Muscle layer of colon (tissue), 2 donors: ENCODE measurements at regions not wholly inside any gene's neighbourhood (a gene's known extent, or its start where the extent isn't known, plus 50 kb on each side); places are given as distances from the start of the nearest gene placed in this dataset.

Experiments used
- H3K27ac ChIP-seq: one replicate; pipeline ENCODE4 v1.7.0; 2013; ENCODE audit warnings: low read depth, mild to moderate bottlenecking, low read length, moderate library complexity
- H3K27me3 ChIP-seq, 2 donors: one replicate each; pipeline ENCODE4 v1.7.0; 2013; ENCODE audit warnings: low read length in 2 of 2, mild to moderate bottlenecking in 2 of 2; ENCODE audit not compliant: insufficient read depth in 2 of 2, control insufficient read depth in 1 of 2
- H3K36me3 ChIP-seq: one replicate; pipeline ENCODE4 v1.7.0; 2013; ENCODE audit warnings: mild to moderate bottlenecking, low read length; ENCODE audit not compliant: insufficient read depth
- H3K4me1 ChIP-seq: one replicate; pipeline ENCODE4 v1.7.0; 2013; ENCODE audit warnings: mild to moderate bottlenecking, low read length; ENCODE audit not compliant: insufficient read depth
- H3K4me3 ChIP-seq, 2 donors: one replicate each; pipeline ENCODE4 v1.7.0; 2013; ENCODE audit warnings: low read length in 2 of 2, low read depth in 1 of 2, mild to moderate bottlenecking in 1 of 2, moderate library complexity in 1 of 2
- H3K9ac ChIP-seq: one replicate; pipeline ENCODE4 v1.7.0; 2013; ENCODE audit warnings: low read length
- H3K9me3 ChIP-seq: one replicate; pipeline ENCODE4 v1.7.0; 2013; ENCODE audit warnings: mild to moderate bottlenecking, low read length
- donor health status: abdominal sarcoma.
- donor health status: Adenocarcinoma of cecum.

- Histone ChIP-seq H3K4me3 (no peak overlapping the region), H3K27ac (no peak overlapping the region), H3K4me1 (no peaks in the 10 kb centered on the region), H3K27me3 (no peaks in the 10 kb centered on the region), H3K9ac (no peak overlapping the region), H3K36me3 (no peaks in the 10 kb centered on the region), H3K9me3 (no peaks in the 10 kb centered on the region)
Measured at GRCh38 chr6:105514306-105514705, 111.4 kb upstream of the PREP start.

GRCh38 chr6:105511639-105512038 lies 108.8 kb upstream of the PREP start:
- Histone ChIP-seq H3K4me3 (no peak overlapping the region), H3K27ac (no peak overlapping the region)

GRCh38 chr6:105510746-105511145 lies 107.9 kb upstream of the PREP start:
- H3K36me3 ChIP-seq, result no peaks in the 10 kb centered on the region
- H3K9me3 ChIP-seq, result no peaks in the 10 kb centered on the region
- no peak overlapping the region for H3K9ac ChIP-seq
- H3K4me3 ChIP-seq, result no peak overlapping the region
- H3K27me3 ChIP-seq, result no peaks in the 10 kb centered on the region
- H3K27ac ChIP-seq, result no peak overlapping the region
- H3K4me1 ChIP-seq, result no peaks in the 10 kb centered on the region

More at GRCh38 chr6:105511639-105512038, 108.8 kb upstream of the PREP start:
- Histone ChIP-seq H3K4me1 (no peaks in the 10 kb centered on the region), H3K36me3 (no peaks in the 10 kb centered on the region), H3K9me3 (no peaks in the 10 kb centered on the region), H3K27me3 (no peaks in the 10 kb centered on the region), H3K9ac (no peak overlapping the region)

- H3K4me3 ChIP-seq, result no peak overlapping the region
- peaks cover 4% of the 10 kb centered on the region for H3K4me1 ChIP-seq
- H3K36me3 ChIP-seq, result no peaks in the 10 kb centered on the region
- no peaks in the 10 kb centered on the region for H3K9me3 ChIP-seq
- no peak overlapping the region for H3K27ac ChIP-seq
- no peak overlapping the region for H3K9ac ChIP-seq
- no peaks in the 10 kb centered on the region for H3K27me3 ChIP-seq
Measured at GRCh38 chr6:105509506-105510331, 106.8 kb upstream of the PREP start.

- H3K9ac ChIP-seq, result no peak overlapping the region
- H3K4me3 ChIP-seq, result no peak overlapping the region
- no peaks in the 10 kb centered on the region for H3K36me3 ChIP-seq
- H3K4me1 ChIP-seq, result peaks cover 14% of the 10 kb centered on the region
- no peak overlapping the region for H3K27ac ChIP-seq
- H3K27me3 ChIP-seq, result no peaks in the 10 kb centered on the region
- no peaks in the 10 kb centered on the region for H3K9me3 ChIP-seq
Measured at GRCh38 chr6:105507811-105508210, 104.9 kb upstream of the PREP start.

GRCh38 chr6:105504706-105505105 lies 101.8 kb upstream of the PREP start:
- H3K27ac ChIP-seq, result no peak overlapping the region

GRCh38 chr6:105503641-105504040 lies 100.8 kb upstream of the PREP start:
- no peaks in the 10 kb centered on the region for H3K9me3 ChIP-seq
- H3K27me3 ChIP-seq, result no peaks in the 10 kb centered on the region
- no peak overlapping the region for H3K4me3 ChIP-seq
- peaks cover 14% of the 10 kb centered on the region for H3K4me1 ChIP-seq
- H3K36me3 ChIP-seq, result no peaks in the 10 kb centered on the region
- H3K27ac ChIP-seq, result no peak overlapping the region
- no peak overlapping the region for H3K9ac ChIP-seq

More at GRCh38 chr6:105504706-105505105, 101.8 kb upstream of the PREP start:
- H3K9me3 ChIP-seq, result no peaks in the 10 kb centered on the region
- H3K4me3 ChIP-seq, result no peak overlapping the region
- no peaks in the 10 kb centered on the region for H3K36me3 ChIP-seq
- no peaks in the 10 kb centered on the region for H3K27me3 ChIP-seq
- H3K9ac ChIP-seq, result no peak overlapping the region
- H3K4me1 ChIP-seq, result peaks cover 14% of the 10 kb centered on the region

GRCh38 chr6:105501826-105502344 lies 99.0 kb upstream of the PREP start:
- Histone ChIP-seq H3K36me3 (no peaks in the 10 kb centered on the region), H3K27ac (no peak overlapping the region), H3K9ac (no peak overlapping the region), H3K4me1 (peaks cover 14% of the 10 kb centered on the region), H3K27me3 (no peaks in the 10 kb centered on the region), H3K9me3 (no peaks in the 10 kb centered on the region), H3K4me3 (no peak overlapping the region)

GRCh38 chr6:105501246-105501645 lies 98.4 kb upstream of the PREP start:
- Histone ChIP-seq H3K4me1 (peaks cover 14% of the 10 kb centered on the region), H3K36me3 (no peaks in the 10 kb centered on the region), H3K9ac (no peak overlapping the region), H3K4me3 (no peak overlapping the region), H3K9me3 (no peaks in the 10 kb centered on the region), H3K27ac (no peak overlapping the region), H3K27me3 (no peaks in the 10 kb centered on the region)

GRCh38 chr6:105500693-105501092 lies 97.8 kb upstream of the PREP start:
- Histone ChIP-seq H3K4me3 (no peak overlapping the region), H3K27ac (no peak overlapping the region), H3K36me3 (no peaks in the 10 kb centered on the region), H3K27me3 (no peaks in the 10 kb centered on the region), H3K9me3 (no peaks in the 10 kb centered on the region), H3K9ac (no peak overlapping the region), H3K4me1 (peaks cover 14% of the 10 kb centered on the region)

GRCh38 chr6:105499931-105500330 lies 97.0 kb upstream of the PREP start:
- no peak overlapping the region for H3K9ac ChIP-seq
- H3K36me3 ChIP-seq, result no peaks in the 10 kb centered on the region
- no peaks in the 10 kb centered on the region for H3K9me3 ChIP-seq
- no peak overlapping the region for H3K27ac ChIP-seq
- peaks cover 13% of the 10 kb centered on the region for H3K4me1 ChIP-seq
- H3K27me3 ChIP-seq, result no peaks in the 10 kb centered on the region
- no peak overlapping the region for H3K4me3 ChIP-seq
